GM12872 (cell line): ENCODE measurements at regions not wholly inside any gene's neighbourhood (a gene's known extent, or its start where the extent isn't known, plus 50 kb on each side); places are given as distances from the start of the nearest gene placed in this dataset.

Source experiments
- CTCF ChIP-seq: IDR thresholded peaks from 3 replicates; pipeline ENCODE4 v1.5.1; 2011; ENCODE audit warnings: low read depth, mild to moderate bottlenecking, low read length, moderate library complexity; ENCODE audit not compliant: insufficient read depth

GRCh38 chr4:188263321-188263720 is 124.1 kb downstream of the TRIML1 start:
- no peak for TF ChIP-seq CTCF

DNA sequence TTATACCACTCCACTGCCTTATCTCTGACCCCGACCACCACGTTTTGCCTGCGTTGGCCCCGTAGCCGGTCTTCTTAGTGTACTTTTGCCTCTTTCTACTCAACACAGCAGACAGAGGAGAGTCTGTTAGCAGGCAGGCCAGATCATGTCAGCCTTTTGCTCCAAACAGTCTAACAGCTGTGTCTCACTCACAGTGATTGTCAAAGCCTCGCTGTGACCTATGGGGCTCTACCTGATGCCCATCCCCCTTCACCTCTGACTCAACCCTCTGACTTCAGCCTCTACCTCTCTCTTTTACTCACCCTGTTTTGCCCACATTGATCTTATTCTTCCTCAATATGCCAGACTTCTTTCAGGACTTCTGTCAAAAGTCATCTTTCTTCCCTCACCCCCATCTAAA is 127.1 kb downstream of the TRIML1 start:
- TF ChIP-seq CTCF: no peak

GRCh38 chr4:188268131-188268908 is 129.1 kb downstream of the TRIML1 start:
- no peak for TF ChIP-seq CTCF

GRCh38 chr4:188270273-188271069 is 131.2 kb downstream of the TRIML1 start:
- no peak for TF ChIP-seq CTCF

- TF ChIP-seq CTCF: no peak
Measured at GRCh38 chr4:188275686-188276085, 136.4 kb downstream of the TRIML1 start.

DNA sequence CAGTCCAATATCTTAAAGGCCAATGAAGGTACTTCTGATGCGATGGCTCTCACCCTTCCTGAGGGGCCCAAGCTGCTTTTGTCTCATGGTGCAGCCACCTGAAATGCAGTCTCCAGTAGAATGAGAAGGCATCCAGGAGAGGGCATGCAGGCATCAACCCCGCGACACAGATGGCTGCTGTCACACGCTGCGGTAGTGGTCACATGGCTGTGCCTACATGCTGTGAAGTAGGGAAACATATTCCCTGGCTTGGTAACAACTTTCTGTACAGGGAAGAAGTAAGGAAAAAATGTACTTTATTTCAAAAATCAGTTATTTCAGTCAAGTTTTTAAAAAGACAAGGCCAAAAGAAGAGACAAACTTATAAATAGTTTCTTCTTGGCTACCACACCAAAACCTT is 139.9 kb downstream of the TRIML1 start:
- TF ChIP-seq CTCF: no peak

DNA sequence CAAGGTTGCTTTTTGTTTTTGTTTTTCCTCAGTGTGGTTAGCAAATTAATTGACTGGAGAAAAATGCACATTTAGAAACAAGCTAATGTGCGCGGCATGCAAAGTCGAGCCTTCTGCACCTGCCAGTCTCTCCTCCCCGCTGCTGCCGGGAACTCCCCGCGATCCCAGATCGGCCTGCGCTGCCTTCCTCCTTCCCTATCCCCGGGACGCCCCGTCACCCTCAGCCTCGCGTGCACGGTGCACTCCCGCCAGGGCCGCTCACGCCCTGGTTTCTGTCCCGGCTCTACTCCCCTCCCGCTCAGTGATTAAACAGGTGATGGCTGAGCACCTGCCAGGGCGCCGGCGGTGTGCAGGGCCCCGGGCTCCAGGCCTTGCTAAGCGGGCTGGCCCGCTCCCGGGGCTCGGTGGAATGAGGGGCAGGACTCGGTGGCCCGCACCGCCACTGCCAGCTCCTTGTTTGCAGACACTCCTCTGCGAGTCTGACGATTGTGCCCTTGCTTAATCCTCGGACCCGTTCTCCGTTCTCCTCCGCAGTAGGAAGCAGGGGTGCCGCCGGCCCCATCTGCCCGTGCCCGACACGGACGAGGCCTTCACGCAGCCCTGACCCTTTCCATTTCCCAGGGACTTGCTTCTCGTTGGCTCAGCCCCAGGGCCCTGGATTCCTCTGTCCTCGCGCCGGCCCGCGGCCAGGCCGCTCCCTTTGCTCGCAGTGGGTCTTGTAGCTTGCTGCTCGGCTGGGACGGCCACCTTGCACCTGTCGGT is 143.4 kb downstream of the TRIML1 start:
- no peak for TF ChIP-seq CTCF
